C1 segment of cervical spinal cord (tissue), 14 donors: ENCODE measurements at regions not wholly inside any gene's neighbourhood (a gene's known extent, or its start where the extent isn't known, plus 50 kb on each side); places are given as distances from the start of the nearest gene placed in this dataset.
A peak's percentile ranks its signal among the peaks of the same experiment; 100 is the strongest.

ENCODE experiments used
- DNase-seq, 14 donors: peaks; one replicate each; lab custom pipeline; 2025; lab: John Stamatoyannopoulos, UW

- no peak for DNase-seq
These were observed 55.5 kb upstream of the SLC8A1 start for GRCh38 chr2:40507432-40507831.

GRCh38 chr2:40510304-40510703 lies 58.4 kb upstream of the SLC8A1 start:
- no peak for DNase-seq

- DNase-seq, result no peak
These were observed 59.8 kb upstream of the SLC8A1 start for GRCh38 chr2:40511661-40512213.

GRCh38 chr2:40512256-40512655 lies 60.4 kb upstream of the SLC8A1 start:
- no peak for DNase-seq

GRCh38 chr2:40513201-40513600 lies 61.3 kb upstream of the SLC8A1 start:
- no peak for DNase-seq

- no peak for DNase-seq
These were observed 64.7 kb upstream of the SLC8A1 start for GRCh38 chr2:40516604-40517003.

GRCh38 chr2:40528564-40528963 lies 76.7 kb upstream of the SLC8A1 start:
- no peak for DNase-seq

GRCh38 chr2:40531359-40531758 lies 79.5 kb upstream of the SLC8A1 start:
- no peak for DNase-seq

- no peak for DNase-seq
These were observed 82.6 kb upstream of the SLC8A1 start for GRCh38 chr2:40534528-40534927.

GRCh38 chr2:40535972-40536371 lies 84.1 kb upstream of the SLC8A1 start:
- DNase-seq, result no peak

- DNase-seq, result no peak
These were observed 88.1 kb upstream of the SLC8A1 start for GRCh38 chr2:40540026-40540425.

GRCh38 chr2:40543381-40543780 lies 91.5 kb upstream of the SLC8A1 start:
- DNase-seq, result no peak

GRCh38 chr2:40544072-40544471 lies 92.2 kb upstream of the SLC8A1 start:
- no peak for DNase-seq

GRCh38 chr2:40545645-40546044 lies 93.8 kb upstream of the SLC8A1 start:
- DNase-seq, result no peak

GRCh38 chr2:40546439-40547191 lies 94.7 kb upstream of the SLC8A1 start:
- no peak for DNase-seq

GRCh38 chr2:40548521-40548920 lies 96.6 kb upstream of the SLC8A1 start:
- DNase-seq, result no peak

- DNase-seq, result no peak
These were observed 98.2 kb upstream of the SLC8A1 start for GRCh38 chr2:40550085-40550484.

- DNase-seq, result no peak
These were observed 99.2 kb upstream of the SLC8A1 start for GRCh38 chr2:40551081-40551480.

GRCh38 chr2:40554665-40555294 lies 102.9 kb upstream of the SLC8A1 start:
- peak in 7 of 14 donors; percentile 1 to 23 (median 13) for DNase-seq

GRCh38 chr2:40556293-40556692 lies 104.4 kb upstream of the SLC8A1 start:
- DNase-seq, result no peak

- no peak for DNase-seq
These were observed 104.8 kb upstream of the SLC8A1 start for GRCh38 chr2:40556739-40557138.

- DNase-seq, result no peak
These were observed 106.9 kb upstream of the SLC8A1 start for GRCh38 chr2:40558761-40559160.

- DNase-seq, result no peak
These were observed 107.3 kb upstream of the SLC8A1 start for GRCh38 chr2:40559175-40559574.
